ENCODE measurements at regions not wholly inside any gene's neighbourhood (a gene's known extent, or its start where the extent isn't known, plus 50 kb on each side); places are given as distances from the start of the nearest gene placed in this dataset.
A peak's percentile ranks its signal among the peaks of the same experiment; 100 is the strongest.

GRCh38 chr3:20401253-20401652 lies 215.2 kb upstream of the SGO1 start:
- no peak for DNase-seq
- peaks cover 0 to 8% (median 0%) of the 10 kb centered on the region in 6 donors for H3K4me1 ChIP-seq
- no peak overlapping the region for H3K4me3 ChIP-seq
- H3K27me3 ChIP-seq (replicated peaks in 1 of 7) = no peaks in the 10 kb centered on the region
- H3K36me3 ChIP-seq = no peaks in the 10 kb centered on the region
- intact Hi-C loops (cut with DNase I; ENCODE audit: low total_unique reads) = no loop called here
- no peaks in the 10 kb centered on the region for H3K9me3 ChIP-seq
- H3K27ac ChIP-seq = peak overlapping the region in 3 of 8 donors; percentile 3 to 43 (median 39)
- TF ChIP-seq POLR2AphosphoS5 (IDR thresholded peaks at IDR 0.05) = peak in 1 of 3 donors; percentile 23
- TF ChIP-seq POLR2A (IDR thresholded peaks at IDR 0.05) = no peak
- TF ChIP-seq CTCF (IDR thresholded peaks at IDR 0.05 in 8 of 11, conservative IDR thresholded peaks at IDR 0.05 in 3 of 11) = no peak
- 79 to 95% (median 86%) methylated on average over 4 of the region's 4 CpGs for WGBS, 5 donors

GRCh38 chr3:20400686-20401085 lies 214.7 kb upstream of the SGO1 start:
- Histone ChIP-seq H3K27me3 (replicated peaks in 1 of 7) (no peaks in the 10 kb centered on the region), H3K36me3 (no peaks in the 10 kb centered on the region), H3K27ac (peak overlapping the region in 4 of 8 donors; percentile 3 to 43 (median 10)), H3K4me3 (no peak overlapping the region), H3K4me1 (peaks cover 0 to 8% (median 0%) of the 10 kb centered on the region in 6 donors), H3K9me3 (no peaks in the 10 kb centered on the region)
- DNase-seq = no peak
- 59 to 88% (median 77%) methylated on average over 1 of the region's 1 CpG for WGBS, 5 donors
- TF ChIP-seq CTCF (IDR thresholded peaks at IDR 0.05 in 8 of 11, conservative IDR thresholded peaks at IDR 0.05 in 3 of 11) (no peak), POLR2A (IDR thresholded peaks at IDR 0.05) (no peak), POLR2AphosphoS5 (IDR thresholded peaks at IDR 0.05) (no peak)
- intact Hi-C loops (cut with DNase I; ENCODE audit: low total_unique reads) = no loop called here

- no peaks in the 10 kb centered on the region for H3K36me3 ChIP-seq
- intact Hi-C loops (cut with DNase I; ENCODE audit: low total_unique reads) = no loop called here
- peak overlapping the region in 4 of 8 donors; percentile 3 to 11 (median 8) for H3K27ac ChIP-seq
- H3K27me3 ChIP-seq (replicated peaks in 1 of 7) = no peaks in the 10 kb centered on the region
- 66 to 79% (median 75%) methylated on average over 2 of the region's 2 CpGs for WGBS, 5 donors
- H3K4me1 ChIP-seq = peaks cover 0 to 8% (median 0%) of the 10 kb centered on the region in 6 donors
- DNase-seq = no peak
- no peak overlapping the region for H3K4me3 ChIP-seq
- H3K9me3 ChIP-seq = no peaks in the 10 kb centered on the region
- TF ChIP-seq CTCF (IDR thresholded peaks at IDR 0.05 in 8 of 11, conservative IDR thresholded peaks at IDR 0.05 in 3 of 11) = no peak
Observed at GRCh38 chr3:20400281-20400680, 214.3 kb upstream of the SGO1 start.

GRCh38 chr3:20396335-20396734 lies 210.3 kb upstream of the SGO1 start:
- intact Hi-C loops (cut with DNase I; ENCODE audit: low total_unique reads) = no loop called here
- WGBS, 5 donors = 75 to 91% (median 85%) methylated on average over 3 of the region's 3 CpGs
- Histone ChIP-seq H3K27ac (no peak overlapping the region), H3K4me3 (no peak overlapping the region), H3K4me1 (peaks cover 0 to 8% (median 0%) of the 10 kb centered on the region in 6 donors), H3K27me3 (replicated peaks in 1 of 7) (no peaks in the 10 kb centered on the region), H3K9me3 (peaks cover 0 to 16% (median 0%) of the 10 kb centered on the region in 8 donors), H3K36me3 (no peaks in the 10 kb centered on the region)
- no peak for TF ChIP-seq CTCF (IDR thresholded peaks at IDR 0.05 in 8 of 11, conservative IDR thresholded peaks at IDR 0.05 in 3 of 11)
- TF ChIP-seq POLR2A (IDR thresholded peaks at IDR 0.05) = no peak
- TF ChIP-seq POLR2AphosphoS5 (IDR thresholded peaks at IDR 0.05) = no peak
- no peak for DNase-seq

Data from spleen (tissue), 11 donors.